Fibroblast of skin of scalp (primary cell): ENCODE measurements at regions not wholly inside any gene's neighbourhood (a gene's known extent, or its start where the extent isn't known, plus 50 kb on each side); places are given as distances from the start of the nearest gene placed in this dataset.

Experiments
- DNase-seq: peaks from one replicate; pipeline ENCODE4 v3.0.0-alpha.2; 2013

DNA sequence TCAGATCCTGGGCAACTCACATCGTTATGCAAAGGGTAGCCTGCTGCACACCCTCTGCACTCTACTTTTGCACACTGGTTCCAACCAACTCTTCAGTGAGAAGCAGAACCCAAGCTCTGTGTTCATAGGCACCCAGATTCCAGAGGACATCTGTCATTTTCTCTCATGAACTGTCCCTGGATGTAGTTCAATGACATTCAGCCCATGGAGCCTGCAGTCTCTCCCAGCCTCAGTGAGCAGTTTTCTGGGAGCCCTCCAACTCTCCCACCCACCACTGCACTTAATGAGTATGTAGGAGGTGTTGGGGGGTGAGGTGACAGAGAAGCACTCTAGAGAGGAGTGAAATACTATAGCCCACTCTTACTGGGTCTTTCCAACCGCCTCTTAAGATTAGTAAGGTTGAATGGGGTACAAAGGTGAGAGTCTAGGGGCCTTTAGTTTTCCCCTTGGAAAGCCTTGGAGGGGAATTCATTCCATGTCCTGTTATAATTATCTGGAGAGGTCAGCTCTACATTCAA is 58.1 kb upstream of the APOBEC4 start:
- DNase-seq, result no peak

DNA sequence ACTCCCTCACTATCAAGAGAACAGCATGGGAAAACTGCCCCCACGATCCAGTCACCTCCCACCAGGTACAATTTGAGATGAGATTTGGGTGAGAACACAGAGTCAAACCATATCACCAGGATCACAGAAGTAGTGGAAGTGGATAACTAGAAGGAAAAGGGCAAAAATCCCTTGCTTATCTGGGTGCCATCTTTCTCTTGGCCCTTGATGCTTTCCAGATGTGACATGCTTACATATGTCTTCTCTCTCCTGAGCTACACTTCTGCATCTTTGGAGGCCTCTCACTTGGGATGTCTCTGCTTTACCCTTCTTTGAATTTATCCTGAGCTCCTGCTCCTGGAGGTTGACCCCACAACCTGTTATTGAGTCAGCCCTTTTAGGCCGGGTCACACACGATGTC is 57.6 kb upstream of the APOBEC4 start:
- no peak for DNase-seq

DNA sequence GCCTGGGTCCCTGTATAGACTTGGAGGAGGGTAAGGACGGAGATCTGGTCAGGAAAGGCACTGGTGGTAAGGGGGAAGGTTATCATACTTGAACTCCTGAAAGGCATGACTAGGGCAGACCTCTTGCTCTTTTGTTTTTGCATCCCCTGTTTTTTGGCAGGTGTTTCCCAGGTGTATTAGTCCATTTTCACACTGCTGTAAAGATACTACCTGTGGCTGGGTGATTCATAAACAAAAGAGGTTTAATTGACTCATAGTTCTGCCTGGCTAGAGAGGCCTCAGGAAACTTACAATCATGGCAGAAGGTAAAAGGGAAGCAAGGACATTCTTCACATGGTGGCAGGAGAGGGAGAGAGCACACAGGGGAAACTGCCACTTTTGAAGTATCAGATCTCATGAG is 57.2 kb upstream of the APOBEC4 start:
- no peak for DNase-seq

DNA sequence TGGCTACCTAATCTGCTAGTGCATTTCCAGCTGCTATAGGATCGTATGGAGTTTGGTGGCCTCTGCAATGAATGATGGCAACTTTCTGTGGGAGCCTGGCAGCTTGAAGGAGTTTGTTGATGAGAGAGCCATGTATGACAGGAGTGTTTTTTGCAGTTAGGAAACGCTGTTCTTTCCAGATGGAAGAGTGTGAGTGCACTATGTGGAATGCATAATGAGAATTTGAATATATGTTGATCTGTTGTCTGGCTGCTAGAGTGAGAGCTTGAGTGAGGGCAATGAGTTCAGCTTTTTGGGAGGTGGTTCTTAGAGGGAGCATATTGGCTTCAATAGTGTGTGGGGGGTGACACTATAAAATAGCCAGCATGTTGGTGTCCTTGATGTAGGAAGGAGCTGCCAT is 51.0 kb upstream of the APOBEC4 start:
- DNase-seq, result no peak
